IPS-NIHi7 (cell line): ENCODE measurements at regions not wholly inside any gene's neighbourhood (a gene's known extent, or its start where the extent isn't known, plus 50 kb on each side); places are given as distances from the start of the nearest gene placed in this dataset.

Experiments
- DNase-seq: peaks from one replicate; pipeline ENCODE4 v3.0.0; 2012; ENCODE audit warnings: mixed read lengths; ENCODE audit errors: extremely low spot score

DNA sequence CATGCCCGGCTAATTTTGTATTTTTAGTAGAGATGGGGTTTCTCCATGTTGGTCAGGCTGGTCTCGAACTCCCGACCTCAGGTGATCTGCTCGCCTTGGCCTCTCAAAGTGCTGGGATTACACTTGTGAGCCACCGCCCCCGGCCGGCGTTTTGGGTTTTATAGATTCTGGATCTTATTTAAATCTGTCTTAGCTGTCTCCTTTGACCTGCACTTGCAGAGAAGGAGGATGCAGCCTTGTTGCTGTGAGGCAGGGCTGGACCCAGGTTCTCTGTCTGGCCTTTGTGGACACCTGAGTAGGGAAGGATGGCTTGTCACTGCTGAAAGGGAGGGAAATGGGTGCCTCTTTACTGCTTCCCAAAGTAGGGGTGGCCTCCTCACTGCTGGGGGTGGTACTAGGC is 83.0 kb upstream of the HS6ST1 start:
- no peak for DNase-seq

DNA sequence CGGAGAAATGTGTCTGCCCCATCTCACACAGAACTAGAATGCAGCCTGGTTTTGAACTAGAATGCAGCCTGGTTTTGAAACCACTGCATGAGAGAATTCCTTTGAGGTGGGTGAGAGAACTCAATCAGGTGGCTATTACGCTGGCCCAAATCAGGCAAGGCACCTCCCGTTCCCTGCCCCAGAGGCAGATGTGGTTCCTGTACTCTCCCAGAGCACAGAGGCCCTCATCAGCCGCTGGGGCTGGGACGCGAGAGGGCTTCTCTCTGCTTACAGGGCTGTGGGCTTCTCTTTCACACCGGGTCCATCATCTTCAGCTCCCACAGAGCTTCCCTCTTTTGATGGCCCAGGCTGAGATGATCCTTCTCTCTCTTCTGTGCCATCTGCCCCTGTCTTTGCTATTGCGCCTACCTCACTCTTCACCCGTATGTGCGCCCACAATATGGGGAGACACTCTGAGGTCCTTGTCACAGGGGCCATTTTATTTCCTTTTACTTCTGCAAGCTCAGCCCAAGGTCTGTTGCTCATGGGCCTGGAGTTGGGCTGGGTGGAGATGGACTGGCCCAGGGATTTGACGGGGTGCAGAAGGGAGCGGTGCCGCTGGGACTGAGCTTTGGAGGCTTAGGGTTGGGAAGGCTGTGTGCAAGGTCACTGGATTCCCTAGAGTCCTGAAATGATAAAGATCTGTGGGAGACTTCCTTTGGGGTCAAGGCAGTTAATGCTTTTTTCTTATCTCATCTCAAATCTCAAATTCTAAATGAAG is 84.4 kb upstream of the HS6ST1 start:
- DNase-seq, result no peak

DNA sequence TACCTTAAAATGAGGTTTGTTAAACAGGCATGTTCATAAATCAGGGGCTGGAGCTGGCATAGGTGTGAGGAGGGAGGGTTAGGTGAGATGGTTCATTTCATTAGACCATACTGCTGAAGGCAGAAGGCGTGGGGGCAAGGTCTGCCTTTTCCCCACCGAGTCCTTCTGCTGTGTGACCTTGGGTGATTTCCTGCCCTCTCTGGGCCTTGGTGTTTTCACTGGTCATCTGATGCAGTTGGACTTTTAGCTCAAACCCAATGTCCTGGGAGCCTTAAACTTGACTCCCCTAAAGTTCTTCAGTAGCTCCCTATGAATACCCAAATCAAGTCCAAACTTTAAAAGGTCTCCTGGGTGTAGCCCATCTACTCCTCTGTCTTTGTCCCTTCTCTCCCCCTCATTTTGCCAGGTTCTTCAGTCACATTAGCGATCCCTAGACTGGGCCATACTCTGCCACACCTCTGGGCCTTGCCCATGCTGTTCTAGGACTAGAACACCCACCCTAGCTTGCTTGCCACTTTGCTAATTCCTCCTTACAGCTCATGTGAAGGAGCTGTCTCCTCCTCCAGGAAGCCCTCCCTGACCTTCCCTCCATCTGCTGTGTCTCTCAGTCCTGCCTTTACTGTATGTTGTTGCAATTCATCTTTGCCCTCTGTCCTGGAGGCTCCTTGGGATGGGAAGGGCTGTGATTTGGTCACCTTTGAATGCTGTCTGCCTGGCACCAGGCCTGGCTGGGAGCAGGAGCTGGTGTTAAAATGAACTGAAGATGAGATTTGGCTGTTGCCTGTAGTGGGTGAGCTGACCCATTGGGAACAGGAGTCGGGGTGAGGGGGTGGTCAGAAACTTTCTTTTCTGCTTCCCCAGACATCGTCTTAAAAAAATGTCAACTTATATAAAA is 85.4 kb upstream of the HS6ST1 start:
- no peak for DNase-seq

DNA sequence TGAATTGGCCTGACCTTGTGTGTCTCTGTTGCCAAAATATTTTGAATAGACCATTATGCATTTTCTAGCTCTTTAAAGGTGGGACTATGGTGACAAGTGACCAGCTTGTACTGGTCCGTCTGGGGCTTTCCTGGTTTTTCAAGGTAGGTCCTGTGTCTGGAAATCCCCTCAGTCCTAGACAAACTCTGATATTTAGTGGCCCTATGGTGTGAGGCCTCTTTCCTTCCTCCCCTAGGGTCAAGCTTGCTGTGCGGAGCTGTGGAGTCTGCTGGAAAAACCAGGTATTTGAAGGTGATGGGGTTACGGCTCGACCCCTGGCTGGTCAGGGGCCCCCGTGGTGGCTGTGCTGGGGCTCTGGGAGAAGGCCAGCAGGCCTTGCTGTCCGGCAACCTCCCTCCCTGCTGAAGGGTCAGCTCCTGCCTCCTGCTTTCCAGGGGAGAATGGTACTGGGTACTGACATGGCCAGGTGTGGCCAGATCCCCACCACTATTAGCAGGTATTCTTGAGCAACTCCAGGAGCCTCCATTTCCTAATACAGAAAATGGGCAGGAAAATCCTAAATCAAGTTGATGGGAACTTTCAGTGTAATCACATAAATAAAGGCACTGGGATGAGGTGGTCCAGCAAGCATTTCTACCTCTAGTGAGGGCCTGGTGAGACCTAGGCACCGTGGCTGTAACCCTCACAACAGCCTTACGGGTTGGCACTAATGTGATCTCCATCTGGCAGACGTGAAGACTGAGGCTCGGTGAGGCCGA is 86.2 kb upstream of the HS6ST1 start:
- no peak for DNase-seq

DNA sequence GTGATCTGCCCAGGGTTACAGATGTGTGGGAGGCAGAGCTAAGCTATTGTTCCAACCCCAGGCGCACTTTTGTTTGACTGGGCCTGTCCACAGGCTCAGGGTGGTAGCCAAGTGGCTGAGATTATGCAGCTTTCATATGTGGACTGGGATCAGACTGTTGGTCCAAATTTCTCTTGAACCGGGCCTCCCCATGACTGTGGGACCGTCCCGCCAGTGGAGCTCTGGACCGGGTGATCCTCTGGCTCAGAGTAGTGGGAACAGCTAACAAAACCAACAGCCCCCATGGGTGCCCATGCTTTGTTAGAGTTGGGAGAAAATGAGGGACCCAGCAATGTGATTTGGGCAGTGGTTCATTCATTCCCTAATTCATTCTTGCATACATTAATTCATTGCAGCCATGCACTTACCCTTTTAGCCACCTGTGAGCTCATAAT is 86.8 kb upstream of the HS6ST1 start:
- DNase-seq, result no peak

DNA sequence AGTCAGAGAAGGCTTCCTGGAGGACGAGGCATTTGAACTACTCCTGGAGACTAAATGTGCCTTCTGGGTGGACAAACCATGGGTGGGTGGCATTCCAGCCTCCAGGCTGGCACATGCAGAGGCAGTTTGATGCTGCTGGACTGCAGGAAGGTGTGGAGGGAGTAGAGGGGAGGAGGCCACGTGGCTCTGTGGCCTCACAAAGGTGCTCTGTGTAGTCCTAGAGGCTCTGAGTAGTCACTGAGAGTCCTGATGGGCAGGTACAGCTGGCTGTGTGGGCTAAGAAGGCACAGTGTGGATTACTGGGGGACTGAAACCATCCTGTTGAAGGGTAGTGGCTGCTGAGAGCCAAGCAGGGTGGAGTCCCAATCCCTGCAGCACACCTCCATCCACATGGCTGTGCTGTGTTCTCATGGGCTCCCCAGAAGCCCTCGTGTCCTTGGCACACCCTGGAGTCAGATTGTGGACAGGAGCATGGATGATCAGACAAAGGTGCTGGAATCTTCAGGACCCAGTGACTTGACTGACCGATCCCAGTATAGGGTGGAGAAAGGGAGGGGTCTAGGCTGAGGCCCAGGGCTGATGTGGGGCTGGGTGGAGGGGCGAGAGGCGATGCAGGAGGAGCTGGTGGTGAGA is 87.4 kb upstream of the HS6ST1 start:
- no peak for DNase-seq

DNA sequence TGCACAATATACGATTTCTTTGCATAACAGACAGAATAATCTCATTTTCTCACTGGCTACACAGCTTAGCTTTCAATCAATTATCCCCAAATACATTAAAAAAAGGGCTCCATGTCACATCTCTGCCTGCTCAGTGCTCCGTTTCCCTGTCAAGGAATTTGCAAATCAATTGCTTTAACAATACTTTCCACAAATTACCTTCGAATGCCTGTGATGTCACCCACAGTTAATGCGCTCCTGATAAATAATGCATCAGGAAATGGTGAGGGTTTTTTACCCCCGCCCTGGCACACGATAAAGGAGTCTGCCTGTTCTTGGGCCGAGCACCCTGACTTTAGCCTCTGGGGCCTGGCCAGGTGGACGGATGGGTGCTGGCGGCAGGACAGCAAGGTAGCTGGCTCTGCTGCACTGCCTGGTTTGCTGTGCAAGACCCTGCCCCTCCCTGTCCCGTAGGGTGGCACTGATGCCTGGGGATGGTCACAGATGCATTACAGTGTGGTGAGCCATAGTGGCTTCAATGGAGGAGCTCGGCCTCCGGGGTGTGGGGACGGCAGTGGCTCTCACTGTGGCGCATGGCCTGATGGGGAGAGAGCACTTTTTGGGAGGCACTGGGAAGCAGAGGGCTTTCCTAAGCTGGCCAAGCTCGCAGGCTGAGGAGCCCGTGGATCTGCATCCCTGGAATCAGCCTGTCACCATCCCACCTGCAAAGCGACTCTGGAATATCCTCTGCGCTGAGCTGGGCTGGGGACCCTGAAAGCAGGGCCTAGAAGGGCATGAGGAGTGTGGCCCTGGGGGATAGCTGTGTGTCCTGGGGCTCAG is 88.3 kb upstream of the HS6ST1 start:
- no peak for DNase-seq

DNA sequence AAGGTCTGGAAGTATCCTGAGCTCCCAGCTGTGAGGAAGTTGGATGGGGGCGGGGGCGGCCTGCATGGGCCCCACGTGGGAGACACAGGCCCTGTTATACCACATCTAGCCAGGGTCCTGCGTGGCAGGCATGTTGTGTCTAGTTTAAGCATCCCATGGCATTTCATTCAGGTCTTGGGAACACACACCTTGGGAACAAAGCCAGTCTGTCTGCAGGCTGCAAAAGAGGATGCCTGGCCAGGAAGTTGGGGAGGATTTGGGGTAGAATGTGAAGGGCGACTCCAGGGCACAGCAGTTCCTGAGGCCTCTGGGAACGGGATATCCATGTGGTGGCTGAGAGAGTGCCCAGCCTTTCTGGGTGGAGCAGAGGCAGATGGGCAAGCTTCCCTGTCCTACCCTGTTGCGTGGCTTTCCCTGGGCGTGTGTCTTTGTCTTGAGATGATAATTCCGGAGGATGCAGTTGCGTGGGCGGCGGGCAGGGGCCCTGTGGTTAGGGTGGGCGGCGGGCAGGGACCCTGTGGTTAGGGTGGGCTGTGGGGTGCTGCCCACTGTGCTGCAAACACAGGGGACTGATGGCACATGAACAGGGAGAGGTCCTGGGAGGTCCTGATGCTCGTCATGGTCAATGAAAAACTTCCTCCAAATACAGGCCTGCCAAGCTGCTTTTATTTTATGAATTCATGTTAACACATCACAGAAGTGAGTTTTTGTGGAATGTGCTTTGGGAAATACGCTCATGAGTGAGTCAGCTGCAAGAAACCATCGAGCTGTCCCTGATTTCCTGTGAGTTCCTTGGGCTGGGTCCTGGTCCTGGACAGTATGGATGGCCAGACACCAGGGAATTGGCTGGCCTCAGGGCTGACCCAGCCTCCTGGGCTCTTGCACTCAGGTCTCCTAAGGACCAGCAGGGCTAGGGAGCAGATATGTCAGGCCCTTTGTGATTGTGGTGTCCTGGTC is 90.0 kb upstream of the HS6ST1 start:
- DNase-seq, result no peak

DNA sequence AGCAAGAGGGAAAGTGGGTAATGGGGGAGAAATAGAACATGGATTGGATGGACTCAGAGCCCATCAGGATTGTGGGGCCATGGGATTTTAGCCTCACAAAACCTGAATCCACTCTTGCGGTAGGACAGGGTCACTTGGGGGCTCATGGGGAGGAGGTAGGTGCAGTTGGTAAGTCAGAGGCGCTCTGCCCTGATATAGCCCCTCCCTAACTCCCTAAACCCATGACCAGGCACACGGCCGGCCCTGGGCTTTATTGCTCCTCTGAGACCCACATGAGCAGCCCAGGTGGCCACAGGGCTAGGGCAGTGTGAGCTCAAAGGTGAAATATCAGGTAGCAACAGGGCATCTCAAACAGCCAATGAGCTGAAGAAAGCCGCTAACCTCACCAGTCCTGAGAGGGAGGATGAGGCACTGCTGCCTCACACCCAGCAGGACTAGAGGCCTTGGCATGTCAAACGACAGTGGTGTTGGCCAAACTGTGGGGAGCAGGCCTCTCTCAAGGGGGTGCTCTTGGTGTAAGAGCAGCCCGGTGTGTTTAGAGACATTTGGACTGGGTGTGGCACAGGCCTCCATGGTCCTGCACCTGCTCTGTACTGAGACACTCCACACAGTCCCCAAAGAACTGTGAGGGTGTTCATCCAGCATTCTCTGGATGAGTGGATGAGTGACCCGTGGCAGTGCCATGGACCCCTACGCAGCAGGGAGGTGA is 90.8 kb upstream of the HS6ST1 start:
- DNase-seq, result no peak

DNA sequence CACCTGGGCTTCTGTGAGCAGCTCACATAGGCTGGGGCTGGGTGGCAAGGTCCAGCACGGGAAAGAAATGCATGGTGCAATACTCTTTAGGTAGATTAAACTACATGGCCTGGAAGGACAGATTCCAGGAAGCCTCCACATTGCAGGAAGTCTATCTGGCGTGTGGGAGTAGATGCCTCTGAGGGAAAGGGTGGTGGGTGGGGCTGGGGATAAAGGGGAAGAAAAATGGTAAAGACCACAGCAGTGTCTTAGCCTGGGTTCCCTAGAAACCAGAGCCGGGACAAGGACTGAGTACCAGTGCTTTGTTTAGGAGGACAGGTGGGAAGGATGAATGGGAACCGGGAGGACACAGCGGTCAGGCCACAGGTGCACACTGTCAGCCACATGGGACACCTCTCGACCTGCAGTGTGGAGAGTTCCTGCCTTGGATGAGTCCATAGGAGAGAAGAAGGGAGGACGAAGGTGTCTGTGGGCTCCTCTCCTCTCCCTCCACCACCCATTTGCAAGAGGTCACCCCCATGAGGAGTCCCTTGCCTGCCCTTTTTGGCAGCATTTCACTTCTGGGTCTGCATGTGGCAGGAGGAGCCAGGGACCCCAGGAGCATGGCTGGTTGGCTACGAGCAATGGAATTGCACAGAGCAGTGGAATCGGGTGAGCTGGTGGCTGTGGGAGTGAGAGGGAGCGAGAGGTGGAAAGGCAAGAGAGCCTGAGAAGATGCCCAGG is 91.5 kb upstream of the HS6ST1 start:
- DNase-seq, result no peak

DNA sequence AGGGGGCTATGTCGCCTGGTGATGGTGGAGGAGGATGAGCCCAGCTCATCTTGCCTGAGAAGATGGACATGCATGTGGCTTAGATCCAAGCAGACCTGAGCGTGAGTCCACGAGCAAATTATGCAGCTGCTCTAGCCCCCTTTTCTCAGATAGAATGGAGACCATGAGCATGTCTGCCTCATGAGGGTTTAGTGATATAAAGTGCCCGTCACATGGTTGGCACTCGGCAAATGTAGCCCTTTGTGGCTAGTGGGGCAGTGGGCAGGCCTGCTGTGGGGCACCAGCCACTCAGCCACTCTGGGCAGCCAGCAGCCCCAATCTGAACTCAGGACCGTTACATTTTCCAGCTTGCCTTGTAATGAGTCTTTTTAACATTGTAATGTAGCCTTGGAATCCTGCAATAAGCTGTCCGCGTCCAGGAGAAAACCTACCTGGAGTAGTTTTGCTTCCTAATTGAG is 92.1 kb upstream of the HS6ST1 start:
- no peak for DNase-seq

DNA sequence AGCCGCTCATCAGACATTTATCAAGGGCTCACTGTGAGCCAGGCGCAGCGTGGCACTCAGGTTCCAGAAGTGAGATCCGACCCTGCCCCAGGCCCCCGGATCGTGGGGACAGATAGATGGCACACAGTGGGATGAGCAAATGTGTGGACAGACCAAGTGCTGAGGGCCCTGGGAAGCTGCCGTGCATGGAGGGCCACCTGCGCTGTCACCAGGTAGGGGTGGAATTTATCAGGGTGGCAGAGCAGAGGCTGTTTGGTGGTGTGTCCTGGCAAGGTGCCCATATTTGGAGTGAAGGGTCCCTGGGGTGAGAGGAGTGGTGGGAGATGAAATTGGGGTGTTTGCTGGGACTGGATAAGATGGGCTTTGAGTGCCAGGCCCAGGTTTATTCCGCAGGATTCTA is 92.8 kb upstream of the HS6ST1 start:
- no peak for DNase-seq

DNA sequence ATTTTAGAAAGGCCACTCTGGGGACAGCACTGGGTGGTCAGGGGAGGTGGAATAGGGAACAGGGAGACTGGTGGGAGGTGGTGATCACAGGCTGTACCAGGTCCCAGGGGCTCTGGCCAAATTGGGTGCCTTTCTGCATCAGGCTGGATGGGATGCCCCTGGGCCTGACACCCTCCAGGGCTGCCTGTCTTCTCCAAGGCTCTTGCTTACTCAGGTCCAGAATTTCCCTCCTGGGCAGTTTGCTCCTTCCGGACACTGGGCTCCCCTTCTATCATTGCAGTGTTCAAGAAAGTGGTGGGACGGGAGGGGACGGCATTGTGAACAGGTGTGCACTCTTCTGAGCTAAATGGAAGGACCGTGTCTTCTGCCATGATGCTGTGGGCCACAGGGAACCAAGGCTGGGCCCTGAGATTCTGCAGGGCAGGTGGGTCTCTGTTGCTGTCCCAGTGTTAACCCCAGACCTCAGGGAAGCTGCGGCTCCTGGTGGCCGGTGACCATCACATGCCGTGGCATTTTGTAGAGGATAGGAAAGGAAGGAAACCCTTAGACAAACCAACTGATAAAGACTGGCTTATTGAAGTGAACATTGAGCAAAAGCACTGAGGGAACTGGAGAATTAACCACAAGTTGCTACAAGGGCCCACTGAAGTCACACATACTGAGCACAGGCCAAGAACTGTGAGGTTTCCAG is 93.7 kb upstream of the HS6ST1 start:
- DNase-seq, result no peak

DNA sequence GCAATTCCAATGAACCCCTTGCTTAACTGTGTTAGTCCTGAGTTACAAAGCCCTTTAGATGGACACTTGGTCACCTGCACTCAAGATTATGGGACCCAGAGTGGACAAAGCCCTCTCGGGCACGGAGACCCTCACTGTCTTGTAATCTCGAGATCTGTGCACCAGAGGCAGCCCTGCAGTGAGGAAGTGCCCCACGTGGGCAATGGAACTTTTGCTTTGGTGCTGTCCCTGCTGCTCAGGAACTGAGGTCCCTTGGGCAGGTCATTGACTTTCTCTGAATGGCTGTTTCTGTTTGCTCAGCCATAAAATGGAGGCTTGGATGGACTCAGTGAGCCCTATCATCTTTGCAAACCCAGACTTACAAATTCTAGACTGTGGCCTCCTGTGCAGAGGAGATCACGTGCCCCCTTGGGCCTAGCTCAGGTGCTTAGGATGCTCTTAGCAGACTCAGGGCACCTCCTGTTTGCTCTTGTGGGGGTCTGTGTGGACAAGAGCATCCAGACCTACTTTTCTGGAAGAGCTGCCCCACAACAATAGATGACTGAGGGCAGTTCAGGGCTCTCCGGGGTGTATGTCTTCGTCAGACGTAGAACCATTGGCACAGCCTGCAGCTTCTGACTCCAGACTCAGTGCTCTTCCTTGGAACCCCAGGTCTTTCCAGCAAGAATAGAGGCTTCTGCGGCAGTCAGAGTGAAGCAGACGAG is 94.5 kb upstream of the HS6ST1 start:
- no peak for DNase-seq

DNA sequence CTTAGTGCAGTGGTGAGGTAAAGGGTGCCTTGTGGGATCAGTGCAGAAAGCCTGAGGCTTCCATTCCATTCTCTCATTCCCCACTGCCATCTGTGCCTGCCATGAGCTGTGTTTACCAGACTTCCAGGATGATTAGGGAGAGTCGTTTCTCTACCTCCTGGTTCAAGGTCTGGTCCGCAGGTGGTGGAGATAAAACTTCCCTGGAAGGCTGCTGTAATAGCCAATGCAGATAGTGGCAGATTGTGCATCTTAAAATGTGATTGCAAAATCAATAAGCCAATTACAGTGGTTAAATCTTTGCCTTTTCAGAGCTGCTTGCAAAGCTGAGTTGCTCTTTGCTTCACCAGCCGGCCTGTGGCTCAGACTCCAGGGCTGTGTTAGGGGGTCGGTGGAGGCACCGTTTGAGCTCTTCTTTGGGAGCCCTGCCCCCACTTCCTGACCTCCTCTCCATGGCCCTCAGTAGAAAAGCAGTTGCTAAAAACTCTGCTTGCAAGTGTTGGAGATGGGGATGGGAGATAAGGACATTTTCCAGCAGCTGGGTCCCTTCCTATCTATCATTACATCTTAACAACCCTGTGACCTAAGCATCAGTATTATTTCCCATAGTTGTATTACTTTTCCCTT is 95.2 kb upstream of the HS6ST1 start:
- DNase-seq, result no peak

DNA sequence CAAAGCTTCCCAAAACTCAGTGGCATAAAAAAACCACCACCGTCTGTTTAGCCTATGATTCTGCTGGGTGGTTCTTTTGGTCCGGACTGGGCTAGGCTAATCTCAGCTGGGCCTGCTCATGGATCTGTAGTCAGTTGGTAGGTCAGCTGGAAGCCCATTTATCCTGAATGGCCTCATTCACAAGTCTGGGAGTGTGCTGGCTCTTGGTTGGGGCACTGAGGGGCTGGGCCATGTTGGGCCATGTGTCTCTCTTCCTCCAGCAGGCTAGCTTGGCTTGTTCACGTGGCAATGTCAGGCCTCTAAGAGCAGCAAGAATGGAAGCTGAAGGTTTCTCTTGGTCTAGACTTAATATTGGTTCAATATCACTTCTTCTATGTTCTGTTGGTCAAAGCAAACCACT is 95.7 kb upstream of the HS6ST1 start:
- no peak for DNase-seq
